H1 (cell line): ENCODE measurements at regions not wholly inside any gene's neighbourhood (a gene's known extent, or its start where the extent isn't known, plus 50 kb on each side); places are given as distances from the start of the nearest gene placed in this dataset.

ENCODE experiments used
- CTCF ChIA-PET: fragments of 300-600 bp; sonication (Branson Sonifier 250); formaldehyde crosslinking; loops from one replicate; lab custom pipeline; 2021; ENCODE audit not compliant: partially characterized antibody; lab: Charles Lee
- POLR2A ChIA-PET: fragments of 300-600 bp; sonication (Branson Sonifier 250); formaldehyde crosslinking; loops from one replicate; lab custom pipeline; 2021; ENCODE audit warnings: inconsistent platforms; ENCODE audit not compliant: partially characterized antibody; lab: Charles Lee
- DNase-seq, 2 experiments: peaks; one replicate each; pipeline versions ENCODE4 v3.0.0 to v3.0.0-alpha.2; 2010 to 2022; ENCODE audit warnings: low spot score in 2 of 2, low read depth in 1 of 2, mixed read lengths in 1 of 2
- FAIRE-seq: peaks from 2 replicates; lab custom pipeline; 2011; peaks lifted over from hg19 to GRCh38; lab: Jason Lieb, UNC
- H2AFZ ChIP-seq: 2 replicates; pipeline ENCODE4 v1.8.1; 2012; ENCODE audit warnings: low read length, inconsistent platforms
- H2AK5ac ChIP-seq: 2 replicates; pipeline ENCODE4 v1.6.1; 2013; ENCODE audit warnings: low read depth, low read length
- H2BK120ac ChIP-seq: replicated peaks from 2 replicates; pipeline ENCODE3; 2013; ENCODE audit warnings: low read depth, low read length, inconsistent platforms
- H2BK12ac ChIP-seq: 2 replicates; pipeline ENCODE4 v1.6.1; 2013; ENCODE audit warnings: low read depth, low read length
- H2BK15ac ChIP-seq: 2 replicates; pipeline ENCODE4 v1.6.1; 2013; ENCODE audit warnings: low read length
- H2BK20ac ChIP-seq: 2 replicates; pipeline ENCODE4 v1.6.1; 2013; ENCODE audit warnings: low read length
- H2BK5ac ChIP-seq: 2 replicates; pipeline ENCODE4 v1.6.1; 2013; ENCODE audit warnings: low read depth, low read length
- H3K14ac ChIP-seq: 2 replicates; pipeline ENCODE4 v1.6.1; 2013; ENCODE audit warnings: inconsistent platforms; ENCODE audit not compliant: insufficient read length
- H3K18ac ChIP-seq: 2 replicates; pipeline ENCODE4 v1.6.1; 2013; ENCODE audit warnings: low read length; ENCODE audit errors: extremely low read depth
- H3K23ac ChIP-seq: 2 replicates; pipeline ENCODE4 v1.6.1; 2013; ENCODE audit warnings: inconsistent platforms; ENCODE audit not compliant: insufficient read length
- H3K23me2 ChIP-seq: 2 replicates; pipeline ENCODE4 v1.6.1; 2013; ENCODE audit warnings: low read depth, low read length
- H3K27ac ChIP-seq: 2 replicates; pipeline ENCODE4 v1.6.1; 2011; ENCODE audit warnings: low read depth, low read length, inconsistent platforms
- H3K27me3 ChIP-seq, 4 experiments: replicated peaks in 1 of 4; 1 replicate in 1 of 4; 2 replicates in 3 of 4; pipeline versions ENCODE4 v1.6.1 to v1.8.1; 2011 to 2013; ENCODE audit warnings: low read length in 3 of 4, mild to moderate bottlenecking in 3 of 4, inconsistent platforms in 2 of 4, mixed read lengths in 2 of 4, moderate library complexity in 1 of 4; ENCODE audit not compliant: control insufficient read depth in 3 of 4, insufficient read depth in 3 of 4; ENCODE audit errors: extremely low read depth in 1 of 4
- H3K36me3 ChIP-seq, 4 experiments: 2 replicates each; pipeline versions ENCODE4 v1.6.1 to v1.8.1; 2011 to 2013; ENCODE audit warnings: mild to moderate bottlenecking in 4 of 4, low read length in 3 of 4, moderate library complexity in 2 of 4, control low read depth in 1 of 4, inconsistent platforms in 1 of 4; ENCODE audit not compliant: insufficient read depth in 4 of 4, control insufficient read depth in 2 of 4
- H3K4ac ChIP-seq: replicated peaks from 2 replicates; pipeline ENCODE3; 2013; ENCODE audit warnings: low read length, low read depth, mixed read lengths, inconsistent platforms; ENCODE audit not compliant: insufficient read length
- H3K4me1 ChIP-seq, 4 experiments: replicated peaks in 1 of 4; 1 replicate in 1 of 4; 2 replicates in 3 of 4; pipeline versions ENCODE4 v1.6.1 to v1.8.1; 2011 to 2013; ENCODE audit warnings: low read length in 3 of 4, inconsistent platforms in 2 of 4, mixed read lengths in 1 of 4; ENCODE audit not compliant: insufficient read depth in 4 of 4, control insufficient read depth in 3 of 4
- H3K4me2 ChIP-seq, 2 experiments: 2 replicates each; pipeline versions ENCODE4 v1.6.1 to v1.8.1; 2011 to 2013; ENCODE audit warnings: low read depth in 2 of 2, low read length in 2 of 2, control low read depth in 1 of 2, inconsistent platforms in 1 of 2, mild to moderate bottlenecking in 1 of 2; ENCODE audit not compliant: insufficient read depth in 1 of 2
- H3K4me3 ChIP-seq, 4 experiments: fragments of 200-600, 300-600 bp in 1 of 4; sonication (generic), shearing (Covaris generic), sonication (Bioruptor Twin) in 1 of 4; 2 replicates each; pipeline versions ENCODE4 v1.5.1 to v1.8.1; 2011 to 2016; ENCODE audit warnings: low read length in 4 of 4, low read depth in 3 of 4, control low read depth in 2 of 4, inconsistent platforms in 2 of 4, mild to moderate bottlenecking in 2 of 4, mixed read lengths in 1 of 4, moderate library complexity in 1 of 4; ENCODE audit not compliant: insufficient read depth in 2 of 4; ENCODE audit errors: extremely low read depth in 1 of 4
- H3K56ac ChIP-seq: replicated peaks from 2 replicates; pipeline ENCODE3; 2013; ENCODE audit warnings: low read depth, mild to moderate bottlenecking, mixed read lengths, low read length, inconsistent platforms; ENCODE audit not compliant: insufficient read length
- H3K79me1 ChIP-seq: 2 replicates; pipeline ENCODE4 v1.6.1; 2013; ENCODE audit warnings: low read depth, low read length, control low read depth
- H3K79me2 ChIP-seq, 2 experiments: 2 replicates each; pipeline versions ENCODE4 v1.6.1 to v1.8.1; 2012 to 2013; ENCODE audit warnings: low read length in 2 of 2, mild to moderate bottlenecking in 2 of 2, inconsistent platforms in 1 of 2; ENCODE audit not compliant: insufficient read depth in 2 of 2, control insufficient read depth in 1 of 2
- H3K9ac ChIP-seq, 4 experiments: replicated peaks in 1 of 4; 1 replicate in 1 of 4; 2 replicates in 3 of 4; pipeline versions ENCODE4 v1.6.1 to v1.8.1; 2011 to 2013; ENCODE audit warnings: low read depth in 3 of 4, low read length in 3 of 4, control low read depth in 2 of 4, mild to moderate bottlenecking in 2 of 4, moderate library complexity in 2 of 4, inconsistent platforms in 1 of 4; ENCODE audit errors: extremely low read depth in 1 of 4
- H3K9me3 ChIP-seq, 2 experiments: 2 replicates each; pipeline versions ENCODE4 v1.6.1 to v1.8.1; 2012 to 2013; ENCODE audit warnings: mild to moderate bottlenecking in 2 of 2, moderate library complexity in 2 of 2, control low read depth in 1 of 2, inconsistent platforms in 1 of 2, low read depth in 1 of 2, low read length in 1 of 2, mixed read lengths in 1 of 2; ENCODE audit not compliant: insufficient read depth in 2 of 2
- H4K20me1 ChIP-seq, 2 experiments: replicated peaks in 1 of 2; 2 replicates each; pipeline versions ENCODE3 to v1.8.1; 2011 to 2013; ENCODE audit warnings: inconsistent platforms in 2 of 2, low read length in 2 of 2, mild to moderate bottlenecking in 1 of 2; ENCODE audit not compliant: insufficient read depth in 2 of 2, control insufficient read depth in 1 of 2
- H4K5ac ChIP-seq: 2 replicates; pipeline ENCODE4 v1.6.1; 2013; ENCODE audit warnings: low read length, low read depth, mixed read lengths, inconsistent platforms; ENCODE audit not compliant: insufficient read length
- H4K8ac ChIP-seq: 2 replicates; pipeline ENCODE4 v1.8.0; 2013; ENCODE audit warnings: mild to moderate bottlenecking, moderate library complexity, low read length, inconsistent platforms; ENCODE audit not compliant: insufficient read depth; ENCODE audit errors: extremely low read depth
- H4K91ac ChIP-seq: replicated peaks from 2 replicates; pipeline ENCODE3; 2013; ENCODE audit warnings: low read length, mixed read lengths, inconsistent platforms; ENCODE audit not compliant: insufficient read length
- BACH1 ChIP-seq: IDR thresholded peaks from 2 replicates; pipeline ENCODE4 v1.6.1; 2012; ENCODE audit warnings: low read length, improper control_type of control experiment
- BCL11A ChIP-seq, 2 experiments: IDR thresholded peaks; one replicate each; pipeline ENCODE4 v1.6.1; 2011; ENCODE audit warnings: low read depth in 2 of 2, low read length in 2 of 2, mild to moderate bottlenecking in 2 of 2
- CBX5 ChIP-seq: fragments of 300-800, 300-1000 bp; sonication (generic); IDR thresholded peaks from 2 replicates; pipeline ENCODE4 v1.7.1; 2016; ENCODE audit warnings: antibody characterized with exemption, low read length, low read depth
- GTF2F1 ChIP-seq: IDR thresholded peaks from 2 replicates; pipeline ENCODE4 v1.6.1; 2012; ENCODE audit warnings: low read depth, low read length, improper control_type of control experiment, borderline replicate concordance
- HDAC6 ChIP-seq: IDR thresholded peaks from one replicate; pipeline ENCODE4 v1.7.1; 2012; ENCODE audit warnings: low read depth, mild to moderate bottlenecking, inconsistent platforms, low read length, moderate library complexity
- MAFK ChIP-seq: IDR thresholded peaks from 2 replicates; pipeline ENCODE4 v1.6.1; 2012; ENCODE audit warnings: low read depth, mild to moderate bottlenecking, improper control_type of control experiment, low read length
- NRF1 ChIP-seq: IDR thresholded peaks from 2 replicates; pipeline ENCODE4 v1.6.1; 2011; ENCODE audit warnings: mild to moderate bottlenecking, low read depth, low read length, improper control_type of control experiment
- SIRT6 ChIP-seq: IDR thresholded peaks from one replicate; pipeline ENCODE4 v1.7.1; 2012; ENCODE audit warnings: low read length, inconsistent platforms
- WGBS, 2 experiments: shearing (Covaris generic) in 1 of 2; methylation state at CpG; one replicate each; pipeline versions ENCODE4 v1.1.6 to v1.1.7; 2013 to 2015; ENCODE audit warnings: low lambda C conversion rate in 2 of 2, mixed read lengths in 2 of 2, inconsistent platforms in 1 of 2, low coverage in 1 of 2, missing lambda C conversion rate in 1 of 2; ENCODE audit not compliant: insufficient replicate concordance in 2 of 2, insufficient coverage in 1 of 2, insufficient read length in 1 of 2; ENCODE audit errors: extremely low coverage in 1 of 2, missing lambda C conversion rate in 1 of 2; 5-methylcytosine and 5-hydroxymethylcytosine counted together

GRCh38 chr2:107719141-107719540, 107.6 kb upstream of the RGPD4 start:
- WGBS, 2 experiments = 91% methylated on average over 3 of the region's 3 CpGs; no CpG with 5 or more reads in 1 of the 2 experiments
- H3K23me2 ChIP-seq = no peaks in the 10 kb centered on the region
- TF ChIP-seq NRF1 (no peak), SIRT6 (no peak), CBX5 (no peak), BCL11A (IDR thresholded peaks at IDR 0.05; ENCODE audit: low read depth in 2 of 2, low read length in 2 of 2) (no peak), GTF2F1 (no peak), MAFK (no peak), HDAC6 (no peak), BACH1 (no peak)
- TF ChIP-seq, all 59 proteins: peak for 0

More at GRCh38 chr2:107719141-107719540, 107.6 kb upstream of the RGPD4 start:
- Histone ChIP-seq H3K4ac (no peak overlapping the region), H3K79me1 (no peaks in the 10 kb centered on the region), H3K23ac (no peak overlapping the region), H4K5ac (no peak overlapping the region), H4K8ac (no peak overlapping the region), H2BK5ac (no peak overlapping the region), H3K9ac (no peak overlapping the region), H3K14ac (no peak overlapping the region), H2BK120ac (no peak overlapping the region), H3K4me3 (no peak overlapping the region), H3K36me3 (no peaks in the 10 kb centered on the region), H3K27me3 (no peaks in the 10 kb centered on the region), H2BK15ac (no peak overlapping the region), H3K27ac (no peak overlapping the region), H3K9me3 (no peaks in the 10 kb centered on the region), H4K20me1 (no peaks in the 10 kb centered on the region), H3K4me1 (no peaks in the 10 kb centered on the region; a peak in 1 of 7 replicates), H2AFZ (no peak overlapping the region), H2BK20ac (no peak overlapping the region), H2AK5ac (no peak overlapping the region), H3K56ac (no peak overlapping the region), H3K4me2 (no peak overlapping the region), H4K91ac (no peak overlapping the region), H2BK12ac (no peak overlapping the region), H3K18ac (no peak overlapping the region), H3K79me2 (no peaks in the 10 kb centered on the region)
- POLR2A ChIA-PET = no interaction called here
- FAIRE-seq = no peak
- DNase-seq = no peak
- CTCF ChIA-PET = no interaction called here
